Skeletal muscle tissue (tissue), 3 donors: ENCODE measurements at regions not wholly inside any gene's neighbourhood (a gene's known extent, or its start where the extent isn't known, plus 50 kb on each side); places are given as distances from the start of the nearest gene placed in this dataset.

Experiments
- H3K27ac ChIP-seq: one replicate; pipeline ENCODE4 v1.7.0; 2013; ENCODE audit warnings: mild to moderate bottlenecking, low read depth, low read length, inconsistent platforms
- H3K27me3 ChIP-seq, 3 donors: one replicate each; pipeline ENCODE4 v1.7.0; 2013; ENCODE audit warnings: low read length in 3 of 3; ENCODE audit not compliant: control insufficient read depth in 3 of 3, insufficient read depth in 3 of 3
- H3K36me3 ChIP-seq, 3 donors: one replicate each; pipeline ENCODE4 v1.7.0; 2013; ENCODE audit warnings: low read length in 3 of 3; ENCODE audit not compliant: control insufficient read depth in 3 of 3, insufficient read depth in 3 of 3
- H3K4me1 ChIP-seq, 3 donors: one replicate each; pipeline ENCODE4 v1.7.0; 2013; ENCODE audit warnings: low read length in 3 of 3, mild to moderate bottlenecking in 3 of 3; ENCODE audit not compliant: control insufficient read depth in 3 of 3, insufficient read depth in 3 of 3
- H3K4me3 ChIP-seq, 3 donors: one replicate each; pipeline ENCODE4 v1.7.0; 2013; ENCODE audit warnings: low read length in 3 of 3
- H3K9ac ChIP-seq, 3 donors: one replicate each; pipeline ENCODE4 v1.7.0; 2013; ENCODE audit warnings: low read length in 3 of 3, mild to moderate bottlenecking in 3 of 3, moderate library complexity in 2 of 3, low read depth in 1 of 3
- H3K9me3 ChIP-seq, 3 donors: one replicate each; pipeline ENCODE4 v1.7.0; 2013; ENCODE audit warnings: low read length in 3 of 3; ENCODE audit not compliant: control insufficient read depth in 3 of 3
- donor health status: Osteomylitis.

DNA sequence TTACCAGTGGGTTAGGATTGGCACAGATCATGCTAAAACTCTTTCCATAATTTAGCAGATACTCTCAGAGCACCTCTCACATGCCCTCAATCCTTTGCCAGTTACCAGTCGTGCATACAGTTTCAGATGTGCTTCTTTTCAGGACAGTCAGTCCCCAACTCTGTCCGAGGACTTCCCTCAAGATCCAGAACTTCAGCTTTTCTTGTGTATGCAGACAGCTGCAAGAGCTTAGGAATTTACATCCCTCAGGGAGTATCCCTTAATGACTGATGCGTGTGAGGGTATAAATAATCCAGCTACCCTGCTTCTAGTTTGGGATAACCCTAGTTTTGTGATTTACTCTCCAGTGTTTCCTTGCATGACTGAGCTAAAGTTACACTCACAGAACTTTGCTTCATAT, 393.0 kb upstream of the PLXNA2 start:
- H3K9me3 ChIP-seq, result no peaks in the 10 kb centered on the region
- no peak overlapping the region for H3K27ac ChIP-seq
- no peaks in the 10 kb centered on the region for H3K36me3 ChIP-seq
- H3K4me3 ChIP-seq, result no peak overlapping the region
- H3K9ac ChIP-seq, result no peak overlapping the region
- H3K4me1 ChIP-seq, result no peaks in the 10 kb centered on the region
- H3K27me3 ChIP-seq, result no peaks in the 10 kb centered on the region

DNA sequence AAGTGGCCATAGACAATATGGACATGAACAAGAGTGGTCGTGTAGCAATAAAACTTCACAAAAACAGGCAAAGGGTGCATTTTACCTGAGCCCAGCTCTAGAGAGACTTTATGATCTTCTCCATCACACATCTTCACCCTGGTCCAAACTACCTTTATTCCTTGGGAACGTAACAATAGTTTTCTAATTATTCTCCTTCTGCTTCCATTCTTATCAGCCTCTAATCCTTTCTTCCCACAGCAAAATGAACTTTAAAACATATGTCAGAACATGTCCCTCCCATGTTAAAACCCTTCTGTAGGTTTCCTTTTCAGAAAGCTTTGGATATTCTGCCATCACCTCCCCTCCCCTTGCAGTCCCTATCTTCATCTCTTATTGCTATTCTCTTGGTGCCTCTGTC, 395.2 kb upstream of the PLXNA2 start:
- no peaks in the 10 kb centered on the region for H3K4me1 ChIP-seq

DNA sequence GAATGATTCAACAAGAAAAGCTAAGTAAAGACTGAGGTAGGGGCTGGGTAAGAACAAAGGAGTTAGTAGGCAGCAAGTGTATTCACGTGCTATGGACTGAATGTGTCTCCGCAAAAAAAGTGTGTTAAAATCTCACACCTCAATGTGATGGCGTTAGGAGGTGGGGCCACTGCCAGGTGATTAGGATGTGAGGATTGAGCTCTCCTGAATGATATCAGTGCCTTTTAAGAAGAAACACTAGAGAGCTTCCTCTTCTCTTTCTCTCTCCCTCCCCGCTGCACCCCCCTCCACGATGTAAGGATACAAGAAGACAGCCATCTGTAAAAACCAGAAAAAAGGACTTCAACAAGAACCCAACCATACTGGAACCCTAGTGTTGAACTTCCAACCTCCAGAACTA, 396.1 kb upstream of the PLXNA2 start:
- no peaks in the 10 kb centered on the region for H3K4me1 ChIP-seq
- H3K9ac ChIP-seq, result no peak overlapping the region
- H3K4me3 ChIP-seq, result no peak overlapping the region
- H3K27ac ChIP-seq, result no peak overlapping the region
- H3K27me3 ChIP-seq, result no peaks in the 10 kb centered on the region
- no peaks in the 10 kb centered on the region for H3K36me3 ChIP-seq
- H3K9me3 ChIP-seq, result no peaks in the 10 kb centered on the region

More for the DNA sequence above, 395.2 kb upstream of the PLXNA2 start:
- H3K36me3 ChIP-seq, result no peaks in the 10 kb centered on the region
- no peak overlapping the region for H3K27ac ChIP-seq
- H3K9me3 ChIP-seq, result no peaks in the 10 kb centered on the region
- no peak overlapping the region for H3K9ac ChIP-seq
- no peaks in the 10 kb centered on the region for H3K27me3 ChIP-seq
- H3K4me3 ChIP-seq, result no peak overlapping the region

DNA sequence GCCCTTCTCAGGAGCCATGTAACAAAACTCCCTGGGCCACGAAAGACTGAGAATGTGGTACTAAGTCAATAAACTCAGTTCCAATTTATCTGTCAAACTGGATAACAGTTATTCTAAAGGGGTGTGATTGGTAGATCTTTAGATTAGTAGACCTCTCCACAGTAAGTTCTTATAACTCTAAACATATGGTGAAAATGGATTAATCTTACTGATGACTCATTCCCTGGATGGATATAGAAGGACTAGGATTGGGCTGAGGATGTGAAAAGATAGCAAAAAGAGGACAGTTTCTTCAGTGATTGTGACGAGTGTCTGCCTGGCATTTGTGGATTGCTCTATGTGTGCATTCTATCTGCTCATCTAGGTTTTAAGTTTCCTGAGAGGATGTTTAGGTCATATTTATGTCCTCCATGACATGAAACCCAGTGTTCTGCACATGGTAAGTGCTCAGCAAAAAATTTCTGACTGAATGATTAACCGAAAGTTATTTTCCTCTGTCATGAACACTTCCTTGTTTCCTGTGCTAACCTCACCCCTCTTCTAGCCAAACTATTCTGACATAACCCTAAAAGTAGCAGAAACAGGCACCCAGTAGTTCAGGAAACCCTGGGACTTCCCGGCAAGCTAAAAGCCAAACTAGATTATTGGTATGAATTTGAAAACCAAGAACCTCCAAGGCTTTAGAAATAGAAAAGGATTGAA, 397.5 kb upstream of the PLXNA2 start:
- H3K9me3 ChIP-seq, result no peaks in the 10 kb centered on the region
- H3K36me3 ChIP-seq, result no peaks in the 10 kb centered on the region
- no peak overlapping the region for H3K4me3 ChIP-seq

DNA sequence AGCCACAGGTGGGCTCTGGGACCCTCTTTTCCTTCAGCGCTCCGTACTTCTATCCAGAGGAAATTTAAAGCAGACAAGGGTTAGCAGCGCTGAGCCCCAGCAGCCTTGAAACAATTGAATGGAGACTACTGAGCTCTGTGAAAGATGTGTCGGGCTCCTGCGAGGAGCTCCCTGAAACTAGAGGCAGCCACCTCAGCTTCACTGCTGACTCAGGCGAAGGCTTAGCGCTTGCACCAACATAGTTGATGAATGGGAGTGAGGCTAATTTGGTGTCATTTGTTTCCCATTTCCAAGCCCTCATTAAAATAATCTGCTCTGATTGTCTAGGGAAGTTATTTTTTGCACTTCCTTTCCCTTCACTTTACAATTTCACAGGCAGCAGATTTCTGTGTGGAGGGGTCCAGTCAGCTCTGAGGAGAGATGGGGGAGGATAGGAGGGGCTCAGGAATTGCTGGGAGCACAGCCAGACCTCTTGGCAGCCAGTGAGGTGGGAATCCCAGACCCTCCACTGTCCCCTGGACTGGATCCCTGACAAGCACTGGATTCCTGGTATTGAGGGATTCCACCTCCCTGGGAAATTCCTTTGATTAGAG, 398.9 kb upstream of the PLXNA2 start:
- no peak overlapping the region for H3K9ac ChIP-seq
- H3K27ac ChIP-seq, result no peak overlapping the region
- no peaks in the 10 kb centered on the region for H3K36me3 ChIP-seq
- no peaks in the 10 kb centered on the region for H3K27me3 ChIP-seq
- no peaks in the 10 kb centered on the region for H3K9me3 ChIP-seq
- no peaks in the 10 kb centered on the region for H3K4me1 ChIP-seq
- no peak overlapping the region for H3K4me3 ChIP-seq

More for the DNA sequence above, 397.5 kb upstream of the PLXNA2 start:
- Histone ChIP-seq H3K27ac (no peak overlapping the region), H3K27me3 (no peaks in the 10 kb centered on the region), H3K4me1 (no peaks in the 10 kb centered on the region), H3K9ac (no peak overlapping the region)

DNA sequence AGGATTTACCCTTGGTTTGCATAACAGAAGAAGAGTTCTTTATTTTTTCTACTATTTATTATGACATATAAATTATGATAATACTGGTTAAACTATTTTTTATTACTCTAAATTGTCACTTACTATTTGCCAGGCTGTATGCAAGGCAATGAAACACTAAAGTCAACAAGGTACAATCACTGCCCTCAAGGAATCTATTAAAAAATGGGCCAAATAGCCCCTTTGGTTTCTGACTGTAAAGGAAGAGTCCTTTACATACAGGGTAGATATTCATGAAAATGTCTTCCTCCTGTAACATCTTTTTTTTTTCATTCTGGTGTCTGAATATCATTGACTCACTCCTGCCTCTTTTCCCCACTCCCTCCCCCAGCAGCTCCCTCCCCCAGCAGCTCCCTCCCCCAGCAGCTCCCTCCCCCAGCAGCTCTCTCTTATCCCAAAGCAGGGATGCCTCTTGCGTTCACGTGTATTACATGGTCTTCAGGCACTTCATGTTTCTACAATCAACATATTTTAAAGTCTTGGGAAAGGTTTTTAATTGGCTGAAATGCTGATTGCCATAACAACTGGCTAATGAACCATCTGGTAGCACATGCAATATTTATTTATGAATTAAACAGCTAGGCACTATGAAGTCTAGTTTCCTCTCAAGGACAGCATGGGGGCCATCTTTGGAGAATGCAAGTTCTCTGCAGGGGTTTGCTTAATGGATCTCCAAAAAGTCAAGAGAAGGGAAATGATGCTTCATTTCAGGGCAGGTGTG, 400.4 kb upstream of the PLXNA2 start:
- Histone ChIP-seq H3K36me3 (no peaks in the 10 kb centered on the region), H3K4me1 (no peaks in the 10 kb centered on the region), H3K9ac (no peak overlapping the region), H3K27me3 (no peaks in the 10 kb centered on the region), H3K4me3 (no peak overlapping the region), H3K27ac (no peak overlapping the region), H3K9me3 (no peaks in the 10 kb centered on the region)

DNA sequence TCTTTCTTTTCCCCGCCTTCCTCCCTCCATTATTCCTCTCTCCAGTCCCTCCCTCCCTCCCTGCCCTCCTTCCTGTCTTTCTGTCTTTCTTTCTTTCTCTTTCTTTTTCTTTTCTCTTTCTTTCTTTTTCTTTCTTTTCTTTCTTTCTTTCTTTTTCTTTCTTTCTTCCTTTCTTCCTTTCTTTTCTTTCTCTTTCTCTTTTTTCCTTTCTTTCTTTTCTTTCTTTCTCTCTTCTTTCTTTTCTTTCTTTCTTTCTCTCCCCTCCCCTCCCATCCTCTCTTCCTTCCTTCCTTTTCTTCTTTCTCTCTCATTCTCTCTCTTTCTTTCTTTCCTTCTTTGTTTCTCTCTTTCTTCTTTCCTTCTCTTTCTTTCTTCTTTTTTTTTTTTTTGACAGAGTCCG, 402.2 kb upstream of the PLXNA2 start:
- Histone ChIP-seq H3K27ac (no peak overlapping the region), H3K4me3 (no peak overlapping the region), H3K4me1 (no peaks in the 10 kb centered on the region), H3K36me3 (no peaks in the 10 kb centered on the region), H3K9me3 (no peaks in the 10 kb centered on the region), H3K27me3 (peaks cover 0 to 5% (median 0%) of the 10 kb centered on the region in 3 donors), H3K9ac (no peak overlapping the region)

DNA sequence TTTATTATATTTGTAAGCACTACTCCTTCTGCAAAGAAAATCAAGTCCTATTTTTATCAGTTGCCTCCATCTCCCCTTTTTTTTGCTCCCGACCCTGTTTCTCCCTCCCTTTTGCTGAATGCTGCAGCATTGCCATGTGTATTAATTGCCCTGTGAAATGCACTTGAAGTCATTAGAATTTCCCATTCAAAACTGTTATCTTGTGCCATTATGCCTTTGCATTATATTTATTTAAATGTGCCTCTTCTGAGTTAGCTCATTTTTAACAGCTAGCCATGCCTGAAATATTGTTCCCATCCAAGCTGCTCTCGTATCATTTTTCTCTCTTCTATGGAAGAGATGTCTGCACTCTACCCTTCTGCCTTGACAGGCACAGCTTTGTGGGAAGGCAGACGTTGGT, 404.0 kb upstream of the PLXNA2 start:
- H3K27ac ChIP-seq, result no peak overlapping the region

DNA sequence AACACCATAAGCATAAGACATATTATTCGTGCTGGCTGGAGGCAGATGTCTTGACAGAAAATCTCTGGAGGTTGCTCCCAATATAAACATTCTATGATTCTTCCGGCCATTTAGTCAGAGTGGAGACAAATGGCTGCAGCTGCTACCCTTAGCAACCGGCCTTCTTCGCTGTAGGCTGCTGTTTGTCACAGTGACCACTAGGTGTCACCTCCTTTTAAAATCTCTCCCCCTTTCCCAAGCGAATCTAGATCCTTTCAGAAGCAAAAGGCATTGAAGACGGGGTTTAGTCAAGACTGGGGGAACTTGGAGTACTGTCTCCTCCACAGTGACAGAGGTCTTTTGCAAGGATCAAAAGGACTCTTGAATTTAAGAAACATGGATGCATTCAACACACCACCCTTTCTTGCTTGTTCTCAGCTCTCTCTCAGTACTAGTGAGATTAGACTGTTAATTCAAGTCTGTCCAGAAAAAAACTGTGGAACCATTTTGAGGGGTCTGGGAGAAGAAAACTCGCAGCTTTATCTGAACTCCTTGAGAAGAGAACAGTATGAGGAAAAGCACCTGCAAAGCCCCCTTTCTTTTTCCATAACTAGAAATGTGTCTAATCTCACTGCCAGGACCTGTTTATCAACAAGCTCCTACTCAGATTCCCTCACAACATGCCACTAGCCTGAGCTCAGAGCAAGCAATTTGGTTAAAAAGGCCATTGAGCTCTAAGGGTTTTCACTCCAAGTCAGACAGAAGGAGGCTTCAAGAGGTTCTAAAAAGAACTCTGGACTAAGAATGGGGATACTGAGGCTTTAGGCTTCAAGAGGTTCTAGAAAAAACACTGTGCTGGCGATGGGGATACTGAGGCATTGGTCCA, 408.3 kb upstream of the PLXNA2 start:
- peaks cover 0 to 5% (median 0%) of the 10 kb centered on the region in 3 donors for H3K27me3 ChIP-seq
- no peaks in the 10 kb centered on the region for H3K36me3 ChIP-seq
- H3K4me1 ChIP-seq, result peaks cover 0 to 3% (median 0%) of the 10 kb centered on the region in 3 donors
- H3K4me3 ChIP-seq, result no peak overlapping the region
- H3K9me3 ChIP-seq, result no peaks in the 10 kb centered on the region
- H3K27ac ChIP-seq, result no peak overlapping the region
- no peak overlapping the region for H3K9ac ChIP-seq

More for the DNA sequence above, 404.0 kb upstream of the PLXNA2 start:
- Histone ChIP-seq H3K36me3 (no peaks in the 10 kb centered on the region), H3K4me3 (no peak overlapping the region), H3K9me3 (no peaks in the 10 kb centered on the region), H3K27me3 (peaks cover 0 to 5% (median 0%) of the 10 kb centered on the region in 3 donors), H3K9ac (no peak overlapping the region), H3K4me1 (peaks cover 0 to 3% (median 0%) of the 10 kb centered on the region in 3 donors)
